SK-N-DZ (cell line): ENCODE measurements at regions not wholly inside any gene's neighbourhood (a gene's known extent, or its start where the extent isn't known, plus 50 kb on each side); places are given as distances from the start of the nearest gene placed in this dataset.

Source experiments
- DNase-seq: peaks from one replicate; pipeline ENCODE4 v3.0.0-alpha.2; 2015; ENCODE audit warnings: low spot score

DNA sequence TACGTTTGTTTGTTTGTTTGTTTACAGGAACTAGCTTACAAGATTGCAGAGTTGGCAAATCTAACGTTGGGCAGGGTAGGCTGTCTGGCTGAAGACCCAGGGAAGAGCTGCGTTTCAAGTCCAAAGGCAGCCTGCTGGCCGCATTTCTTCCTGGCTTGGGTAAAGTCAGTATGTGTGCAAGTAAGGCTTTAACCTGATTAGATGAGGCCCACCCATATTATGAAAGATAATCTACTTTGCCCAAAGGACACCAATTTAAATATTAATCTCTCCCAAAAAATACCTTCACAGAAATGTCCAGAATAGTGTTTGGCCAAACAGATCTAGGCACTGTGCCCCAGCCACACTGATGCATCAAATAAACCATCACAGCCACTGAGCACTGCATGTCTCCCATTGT, 228.9 kb upstream of the HABP2 start:
- DNase-seq, result no peak

GRCh38 chr10:113326160-113327111, 226.4 kb upstream of the HABP2 start:
- peak; percentile 84 for DNase-seq

DNA sequence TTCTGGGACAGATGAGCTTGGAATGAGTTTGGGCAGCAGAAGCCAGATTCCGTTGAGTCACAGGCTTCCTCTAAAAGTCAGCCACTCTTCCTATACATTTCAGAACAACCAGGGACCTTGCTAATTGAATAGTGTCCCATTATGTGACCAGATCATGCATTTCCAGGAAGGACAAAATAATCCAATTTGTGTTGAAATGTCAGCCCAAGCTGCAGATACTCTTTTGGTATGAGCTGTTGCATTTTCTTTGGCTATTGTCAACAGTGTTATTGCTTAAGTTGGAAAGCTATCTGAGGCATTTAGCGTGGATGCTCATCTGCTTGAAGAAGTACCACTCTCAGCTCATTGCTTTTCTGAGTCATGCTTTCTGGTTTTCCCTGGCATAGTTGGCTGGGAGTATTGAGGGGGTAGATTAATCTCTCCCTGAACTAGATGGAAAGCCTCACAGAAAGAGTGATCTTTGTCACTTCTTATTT, 223.7 kb upstream of the HABP2 start:
- DNase-seq, result peak; percentile 83

DNA sequence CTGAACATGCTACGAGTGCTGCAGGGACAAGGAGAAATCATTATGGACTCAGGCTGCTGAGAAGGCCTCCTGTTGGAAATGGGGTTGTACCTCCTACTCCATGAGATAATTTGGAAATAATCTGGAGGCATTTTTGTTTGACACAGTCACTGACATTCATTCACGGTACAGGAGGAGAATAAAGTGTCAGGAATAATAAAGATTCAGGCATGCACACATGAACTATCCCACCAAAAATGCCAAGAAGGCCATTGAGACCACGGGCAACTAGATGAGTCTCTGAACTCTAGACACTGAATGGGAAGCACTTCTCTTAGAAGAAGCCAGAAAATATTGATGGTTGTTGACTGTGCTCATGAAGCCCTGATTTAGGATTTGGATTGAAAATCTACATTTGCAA, 220.9 kb upstream of the HABP2 start:
- DNase-seq, result no peak

DNA sequence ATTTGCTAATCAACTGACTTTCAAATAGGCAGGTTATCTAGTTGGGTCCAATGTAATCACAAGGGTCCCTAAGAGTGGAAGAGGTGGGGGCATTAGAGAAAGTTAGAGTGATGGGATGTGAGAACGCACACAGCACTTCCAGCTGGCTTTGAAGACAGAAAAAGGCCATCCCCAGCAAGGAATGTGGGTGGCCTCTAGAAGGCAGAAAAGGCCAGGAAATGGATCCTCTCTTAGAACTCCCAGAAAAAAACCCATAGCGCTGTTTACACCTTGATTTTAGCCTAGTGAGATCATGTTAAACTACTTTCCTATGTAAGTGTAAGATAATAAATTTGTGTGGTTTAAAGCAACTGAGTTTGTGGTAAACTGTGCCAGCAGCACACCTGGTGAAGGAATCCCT, 219.5 kb upstream of the HABP2 start:
- DNase-seq, result no peak

DNA sequence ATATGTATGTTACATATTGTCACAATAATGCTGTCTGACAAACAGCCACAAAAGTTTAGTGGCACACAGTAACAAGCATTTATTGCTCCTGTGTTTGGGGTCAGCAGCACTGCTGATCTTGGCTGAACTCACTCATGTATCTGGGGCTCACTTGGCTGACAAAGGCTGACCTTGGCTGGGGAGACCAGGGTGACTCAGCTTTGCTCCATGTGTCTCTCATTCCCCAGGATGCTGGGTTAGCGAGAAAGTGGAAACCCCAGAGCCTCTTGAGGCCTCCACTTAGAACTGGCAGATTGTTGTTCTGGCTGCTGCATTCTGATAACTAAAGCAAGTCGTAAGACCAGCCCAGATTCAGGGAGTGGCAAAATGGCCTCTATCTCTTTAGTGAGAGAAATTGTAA, 217.3 kb upstream of the HABP2 start:
- DNase-seq, result no peak

- DNase-seq, result no peak
Measured at GRCh38 chr10:113336549-113337130, 216.2 kb upstream of the HABP2 start.

DNA sequence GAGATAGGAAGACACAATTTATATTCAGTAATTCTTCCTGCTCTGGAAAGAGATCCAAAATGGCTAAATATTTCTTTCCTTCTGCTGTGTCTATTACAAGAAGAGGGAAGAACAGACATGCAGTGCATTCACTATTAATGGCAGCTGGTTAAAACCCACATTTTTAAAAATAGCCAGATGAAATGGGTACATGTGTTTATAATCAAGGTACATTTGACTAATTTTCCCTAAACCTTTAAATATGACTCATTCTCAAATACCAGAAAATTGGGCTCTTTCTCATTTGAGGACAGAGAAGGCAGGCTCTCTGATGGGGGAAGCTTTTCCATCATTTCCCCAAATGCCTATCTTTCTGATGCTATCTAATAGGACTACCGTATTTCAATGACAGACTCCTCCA, 215.7 kb upstream of the HABP2 start:
- no peak for DNase-seq

- DNase-seq, result no peak
Measured at GRCh38 chr10:113339121-113339520, 213.7 kb upstream of the HABP2 start.

GRCh38 chr10:113340282-113340681, 212.6 kb upstream of the HABP2 start:
- no peak for DNase-seq

DNA sequence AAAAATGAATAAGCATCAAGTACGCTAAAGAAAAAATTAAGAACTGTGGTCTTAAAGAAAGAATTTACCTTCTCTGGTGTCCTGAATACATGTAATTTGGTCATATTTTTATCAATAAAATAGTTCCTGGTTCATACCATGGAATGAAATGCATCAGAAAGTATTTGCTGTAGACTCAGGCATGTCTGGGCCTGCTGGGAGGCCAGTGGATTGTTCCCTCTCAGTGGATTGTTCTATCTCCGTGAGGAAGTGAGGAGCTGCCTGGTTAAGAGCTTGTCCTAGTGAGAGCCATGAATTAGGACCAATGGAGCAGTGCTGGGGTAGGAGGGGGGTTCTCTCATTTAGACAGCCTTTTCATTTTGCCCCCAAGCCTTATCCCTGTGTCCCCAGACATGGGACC, 211.7 kb upstream of the HABP2 start:
- no peak for DNase-seq

- no peak for DNase-seq
Measured at GRCh38 chr10:113345826-113346624, 206.8 kb upstream of the HABP2 start.

DNA sequence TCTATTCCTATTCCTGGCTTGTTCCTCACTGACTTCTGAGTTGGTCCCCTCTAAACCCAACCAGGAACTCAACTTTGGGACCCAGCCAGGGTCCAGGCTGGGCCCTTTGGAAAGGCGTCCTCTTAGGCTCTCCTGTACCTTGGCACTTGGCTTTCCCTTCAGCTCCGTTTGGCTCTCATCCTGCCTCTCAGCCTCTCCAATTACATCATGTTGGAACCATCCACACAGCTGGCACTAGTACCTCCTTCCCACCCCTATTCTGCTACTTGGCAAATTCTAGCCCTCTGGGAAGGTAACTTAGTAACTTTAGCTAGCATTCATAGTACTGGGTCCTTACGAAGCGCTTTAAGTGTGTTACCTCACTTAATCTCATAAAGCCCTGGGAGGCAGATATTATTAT, 205.3 kb upstream of the HABP2 start:
- no peak for DNase-seq

- DNase-seq, result no peak
Measured at GRCh38 chr10:113348694-113349093, 204.2 kb upstream of the HABP2 start.

- DNase-seq, result peak; percentile 88
Measured at GRCh38 chr10:113350311-113351040, 202.4 kb upstream of the HABP2 start.

DNA sequence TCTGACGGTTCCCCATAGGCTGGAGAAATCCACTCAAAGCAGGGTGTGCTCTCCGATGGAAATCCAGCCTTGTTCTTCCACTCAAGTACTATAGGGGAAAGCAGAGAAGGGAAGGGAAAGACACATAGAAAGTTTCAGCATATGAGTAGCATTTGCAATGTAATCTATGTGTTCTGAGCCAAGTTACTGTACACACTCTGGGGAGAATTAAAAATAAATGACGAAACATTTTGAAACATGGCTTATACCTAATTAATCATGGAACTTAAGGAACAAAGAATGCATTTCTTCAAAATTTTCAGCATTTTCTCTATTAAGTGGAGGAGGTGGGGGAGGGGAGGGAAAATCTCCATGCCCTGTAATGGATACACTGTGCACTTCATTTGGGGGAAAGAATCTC, 198.1 kb upstream of the HABP2 start:
- DNase-seq, result no peak

- DNase-seq, result no peak
Measured at GRCh38 chr10:113356794-113357680, 195.8 kb upstream of the HABP2 start.

DNA sequence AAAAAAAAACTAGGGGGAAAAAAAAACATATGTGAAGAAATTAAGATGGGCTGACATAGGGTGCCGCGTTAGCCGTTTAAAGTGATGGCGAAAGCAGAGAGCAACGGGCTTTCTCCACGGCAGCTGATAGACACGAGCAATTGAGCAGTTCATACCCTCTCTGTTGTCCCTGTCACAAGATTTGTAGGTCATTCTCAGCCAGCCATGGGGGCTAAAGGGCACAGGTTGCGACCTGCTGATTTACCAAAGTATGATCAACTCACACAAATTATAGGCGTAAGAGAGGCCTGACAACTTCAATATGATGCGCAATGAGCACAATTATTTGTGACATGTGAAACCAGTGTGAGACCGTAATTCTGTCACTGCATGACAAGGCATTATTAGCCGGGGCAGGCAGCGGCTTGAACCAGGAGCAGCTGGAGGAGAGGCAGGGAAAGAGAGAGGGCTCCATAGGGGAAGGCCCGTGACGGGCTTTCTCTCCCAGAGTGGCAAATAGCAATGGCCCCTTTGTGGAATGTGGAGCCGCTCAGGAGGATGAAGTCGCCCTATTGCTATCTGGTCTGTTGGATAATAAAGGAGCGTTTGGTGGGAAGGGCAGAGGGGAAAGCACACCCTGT, 195.1 kb upstream of the HABP2 start:
- DNase-seq, result peak; percentile 18

DNA sequence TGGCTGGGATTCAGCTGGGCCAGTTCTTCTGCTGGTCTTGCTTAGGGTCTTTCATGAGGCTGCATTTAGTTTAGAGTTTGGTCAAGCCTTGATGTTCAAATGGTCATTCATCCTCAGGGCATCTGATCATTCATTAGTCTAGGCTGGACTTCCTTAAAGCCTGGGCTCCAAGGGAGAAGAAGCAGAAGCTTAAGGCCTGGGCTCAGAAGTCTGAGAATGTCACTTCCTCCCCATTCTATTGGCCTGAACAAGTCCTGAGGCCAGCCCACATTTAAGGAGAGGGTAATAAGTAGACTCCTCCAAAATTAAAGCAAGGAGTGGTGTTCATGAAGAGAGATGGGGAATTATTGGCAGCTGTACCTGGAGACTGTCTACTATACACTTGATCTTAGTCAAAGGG, 193.2 kb upstream of the HABP2 start:
- no peak for DNase-seq

DNA sequence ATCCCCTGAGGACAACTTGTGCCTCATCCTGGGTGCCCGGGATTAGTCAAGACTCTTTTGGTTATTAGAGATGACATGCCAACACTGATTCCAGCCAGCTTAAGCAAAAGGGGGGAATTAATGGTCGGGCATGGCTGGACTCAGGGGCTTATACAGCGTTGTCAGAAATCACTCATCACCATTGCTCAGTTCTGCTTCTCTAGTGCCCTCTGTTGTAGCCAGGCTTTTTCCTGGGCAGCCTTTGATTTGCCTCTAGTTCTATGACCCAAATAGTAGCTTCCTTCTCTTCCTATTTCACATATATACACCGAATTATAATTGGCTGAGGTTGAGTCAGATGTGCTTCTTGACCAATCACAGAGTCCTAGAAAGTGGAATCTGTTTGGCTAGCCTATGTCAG, 192.0 kb upstream of the HABP2 start:
- DNase-seq, result peak; percentile 18
